Neural cell (in vitro differentiated cells): ENCODE measurements at regions not wholly inside any gene's neighbourhood (a gene's known extent, or its start where the extent isn't known, plus 50 kb on each side); places are given as distances from the start of the nearest gene placed in this dataset.

Source experiments
- EP300 ChIP-seq: fragments of 450-650 bp; conservative IDR thresholded peaks from 2 replicates; pipeline ENCODE4 v1.6.1; 2014; ENCODE audit warnings: antibody characterized with exemption, mild to moderate bottlenecking, moderate library complexity; ENCODE audit not compliant: poor library complexity, severe bottlenecking
- EZH2 ChIP-seq: fragments of 200-600, 300-800 bp; shearing (Covaris generic), sonication (generic); IDR thresholded peaks from 2 replicates; pipeline ENCODE4 v1.6.1; 2014; ENCODE audit warnings: antibody characterized with exemption, low read length, borderline replicate concordance, mild to moderate bottlenecking; ENCODE audit not compliant: insufficient read depth, poor library complexity, severe bottlenecking

DNA sequence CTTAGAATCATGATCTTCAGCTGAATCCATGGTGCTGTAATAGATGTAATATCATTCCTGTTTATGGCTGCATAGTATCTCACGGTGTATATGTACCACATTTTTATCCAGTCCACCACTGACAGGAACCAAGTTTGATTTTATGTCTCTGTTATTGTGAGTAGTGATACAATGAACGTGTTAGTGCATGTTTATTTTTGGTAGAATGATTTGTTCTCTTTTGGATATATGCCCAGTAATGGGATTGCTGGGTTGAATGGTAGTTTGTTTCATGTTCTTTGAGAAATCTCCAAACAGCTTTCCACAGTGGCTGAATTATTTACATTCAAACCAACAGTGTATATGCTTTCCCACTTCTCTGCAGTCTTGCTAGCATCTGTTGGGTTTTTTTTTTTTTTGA lies 175.1 kb upstream of the CDH10 start:
- no peak for TF ChIP-seq EZH2
- TF ChIP-seq EP300 = no peak
